H1 (cell line): ENCODE measurements at regions not wholly inside any gene's neighbourhood (a gene's known extent, or its start where the extent isn't known, plus 50 kb on each side); places are given as distances from the start of the nearest gene placed in this dataset.

ENCODE experiments used
- BCL11A ChIP-seq, 2 experiments: IDR thresholded peaks; one replicate each; pipeline ENCODE4 v1.6.1; 2011; ENCODE audit warnings: low read depth in 2 of 2, low read length in 2 of 2, mild to moderate bottlenecking in 2 of 2
- CHD7 ChIP-seq: fragments of 300-600 bp; sonication (generic); IDR thresholded peaks from 2 replicates; pipeline ENCODE4 v1.7.1; 2012; ENCODE audit warnings: low read length, moderate library complexity, mild to moderate bottlenecking, inconsistent platforms; ENCODE audit not compliant: insufficient replicate concordance
- CTCF ChIP-seq, 3 experiments: IDR thresholded peaks; 1 replicate in 2 of 3; 2 replicates in 1 of 3; pipeline versions ENCODE4 v1.5.1 to v1.6.1; 2011; ENCODE audit warnings: low read length in 3 of 3, mild to moderate bottlenecking in 3 of 3, inconsistent platforms in 2 of 3, low read depth in 1 of 3, moderate library complexity in 1 of 3; ENCODE audit not compliant: insufficient read depth in 1 of 3; ENCODE audit errors: control extremely low read depth in 1 of 3
- MAFK ChIP-seq: IDR thresholded peaks from 2 replicates; pipeline ENCODE4 v1.6.1; 2012; ENCODE audit warnings: low read depth, mild to moderate bottlenecking, improper control_type of control experiment, low read length
- RAD21 ChIP-seq, 2 experiments: IDR thresholded peaks in 1 of 2; conservative IDR thresholded peaks in 1 of 2; 2 replicates each; pipeline ENCODE4 v1.6.1; 2011; ENCODE audit warnings: low read depth in 2 of 2, low read length in 2 of 2, improper control_type of control experiment in 1 of 2, inconsistent platforms in 1 of 2, mild to moderate bottlenecking in 1 of 2, moderate library complexity in 1 of 2
- RFX5 ChIP-seq: IDR thresholded peaks from 2 replicates; pipeline ENCODE4 v1.6.1; 2011; ENCODE audit warnings: low read depth, low read length, improper control_type of control experiment, borderline replicate concordance
- RNF2 ChIP-seq: fragments of 200-900, 300-1000 bp; sonication (generic); IDR thresholded peaks from 2 replicates; pipeline ENCODE4 v1.7.1; 2016; ENCODE audit warnings: borderline replicate concordance, low read depth, mild to moderate bottlenecking, antibody characterized with exemption, low read length; ENCODE audit not compliant: poor library complexity, severe bottlenecking; ENCODE audit errors: missing control alignments
- TEAD4 ChIP-seq: IDR thresholded peaks from 2 replicates; pipeline ENCODE4 v1.6.1; 2012; ENCODE audit warnings: low read depth, low read length, inconsistent platforms, mixed read lengths

DNA sequence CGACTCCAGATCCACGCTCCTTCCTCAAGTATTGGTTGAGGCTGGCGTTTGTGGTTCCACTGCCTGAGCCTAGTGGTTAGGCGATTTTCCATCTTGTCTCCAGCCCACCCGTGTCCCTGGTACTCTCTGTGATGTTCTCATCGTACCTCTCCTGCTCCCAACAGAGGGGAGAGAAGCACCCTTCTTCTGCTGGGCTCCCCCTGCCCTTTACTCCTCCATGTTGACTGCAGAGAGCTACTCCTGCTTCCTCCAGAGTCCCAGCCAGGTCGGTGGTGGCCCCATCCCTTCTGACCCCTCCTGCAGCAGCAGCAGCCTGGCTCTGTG lies 164.0 kb upstream of the BCOR start (continued):
- TF ChIP-seq CHD7, result no peak
- TF ChIP-seq RAD21 (IDR thresholded peaks at IDR 0.05 in 1 of 2, conservative IDR thresholded peaks at IDR 0.05 in 1 of 2; ENCODE audit: low read depth in 2 of 2, low read length in 2 of 2), result no peak
- no peak for TF ChIP-seq CTCF (IDR thresholded peaks at IDR 0.05; ENCODE audit: control extremely low read depth in 1 of 3, insufficient read depth in 1 of 3, low read depth in 1 of 3, low read length in 3 of 3)
- no peak for TF ChIP-seq MAFK
- TF ChIP-seq RFX5, result no peak
- no peak for TF ChIP-seq RNF2
- TF ChIP-seq BCL11A (IDR thresholded peaks at IDR 0.05; ENCODE audit: low read depth in 2 of 2, low read length in 2 of 2), result no peak
- TF ChIP-seq TEAD4, result no peak
- TF ChIP-seq, all 59 proteins: peak for 0
